MCF 10A (cell line): ENCODE measurements at regions not wholly inside any gene's neighbourhood (a gene's known extent, or its start where the extent isn't known, plus 50 kb on each side); places are given as distances from the start of the nearest gene placed in this dataset.

Source experiments
- BruUV-seq: library from RNA; stranded (reverse); fragments of 400-500 nt; replicated peaks from 2 replicates; lab custom pipeline; 2021; lab: Mats Ljungman, UMichigan
- CTCF ChIA-PET: fragments of 300-600 bp; sonication (Branson Sonifier 250); formaldehyde crosslinking; extraction: SDS; loops from one replicate; lab custom pipeline; 2021; ENCODE audit warnings: antibody characterized with exemption, inconsistent platforms; lab: Yijun Ruan, JAX
- POLR2A ChIA-PET: fragments of 300-600, 350-650 bp; sonication (Branson Sonifier 250); formaldehyde crosslinking; extraction: SDS; loops from one replicate; lab custom pipeline; 2020; ENCODE audit warnings: antibody characterized with exemption, inconsistent platforms; lab: Yijun Ruan, JAX
- DNase-seq: peaks from one replicate; pipeline ENCODE4 v3.0.0-alpha.2; 2018; ENCODE audit not compliant: unreplicated experiment
- H3K27ac Mint-ChIP-seq: one replicate; pipeline ENCODE4 v1.8.0; 2022; ENCODE audit warnings: mild to moderate bottlenecking, low read depth, mixed read lengths; ENCODE audit not compliant: unreplicated experiment
- H3K27me3 Mint-ChIP-seq: one replicate; pipeline ENCODE4 v1.8.0; 2022; ENCODE audit warnings: mixed read lengths; ENCODE audit not compliant: insufficient read depth, unreplicated experiment
- H3K36me3 Mint-ChIP-seq: one replicate; pipeline ENCODE4 v1.8.0; 2022; ENCODE audit warnings: mild to moderate bottlenecking, moderate library complexity, mixed read lengths; ENCODE audit not compliant: insufficient read depth, unreplicated experiment
- H3K4me1 Mint-ChIP-seq: one replicate; pipeline ENCODE4 v1.8.0; 2022; ENCODE audit warnings: mixed read lengths; ENCODE audit not compliant: insufficient read depth, unreplicated experiment
- H3K4me3 Mint-ChIP-seq: one replicate; pipeline ENCODE4 v1.8.0; 2022; ENCODE audit warnings: mild to moderate bottlenecking, moderate library complexity, mixed read lengths; ENCODE audit not compliant: unreplicated experiment
- H3K9me3 Mint-ChIP-seq: one replicate; pipeline ENCODE4 v1.8.0; 2022; ENCODE audit warnings: mixed read lengths; ENCODE audit not compliant: unreplicated experiment
- intact Hi-C: fragments of 100-400 bp; cut with micrococcal nuclease; formaldehyde crosslinking; loops from 2 replicates; pipeline ENCODE4 v1.14.1; 2022
- TF ChIP-seq, protein P1 (sequence below): fragments of 200-600 bp; IDR thresholded peaks from one replicate; pipeline ENCODE4 v1.8.0; 2022; ENCODE audit warnings: antibody characterized with exemption, mild to moderate bottlenecking; ENCODE audit not compliant: unreplicated experiment

DNA sequence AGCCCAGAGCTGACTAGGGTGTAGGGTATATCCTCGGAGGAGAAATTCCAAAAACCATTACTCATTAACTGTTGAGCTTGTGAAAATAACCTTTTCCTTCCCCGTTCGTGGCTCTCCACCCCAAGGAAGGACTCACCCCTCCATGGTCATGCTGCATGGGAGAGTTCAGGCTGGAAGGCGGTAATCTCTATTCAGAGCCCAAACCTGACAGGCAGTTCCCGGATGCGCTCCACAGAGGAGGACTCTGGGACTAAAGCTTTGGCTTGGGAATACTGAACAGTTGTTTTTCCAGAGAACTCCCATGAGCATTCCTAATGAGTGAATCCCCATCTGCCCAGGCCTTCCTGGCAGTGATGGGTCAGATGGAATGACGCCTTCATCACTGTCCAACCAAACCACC, 125.4 kb downstream of the BCOR start:
- POLR2A ChIA-PET: interaction anchor here (1.5 kb wide), 1 partner anchor 18 kb away, joined by 3 read pairs; no protein-coding TSS in a partner anchor
- no TSS peak for BruUV-seq
- H3K27me3 Mint-ChIP-seq: peaks cover 25% of the 10 kb centered on the region
- CTCF ChIA-PET: no interaction called here
- DNase-seq: peak; percentile 19
- no peak overlapping the region for H3K27ac Mint-ChIP-seq
- H3K9me3 Mint-ChIP-seq: peaks cover 12% of the 10 kb centered on the region
- peaks cover 3% of the 10 kb centered on the region for H3K4me1 Mint-ChIP-seq
- intact Hi-C loops: no loop called here
- TF ChIP-seq, protein P1, sequence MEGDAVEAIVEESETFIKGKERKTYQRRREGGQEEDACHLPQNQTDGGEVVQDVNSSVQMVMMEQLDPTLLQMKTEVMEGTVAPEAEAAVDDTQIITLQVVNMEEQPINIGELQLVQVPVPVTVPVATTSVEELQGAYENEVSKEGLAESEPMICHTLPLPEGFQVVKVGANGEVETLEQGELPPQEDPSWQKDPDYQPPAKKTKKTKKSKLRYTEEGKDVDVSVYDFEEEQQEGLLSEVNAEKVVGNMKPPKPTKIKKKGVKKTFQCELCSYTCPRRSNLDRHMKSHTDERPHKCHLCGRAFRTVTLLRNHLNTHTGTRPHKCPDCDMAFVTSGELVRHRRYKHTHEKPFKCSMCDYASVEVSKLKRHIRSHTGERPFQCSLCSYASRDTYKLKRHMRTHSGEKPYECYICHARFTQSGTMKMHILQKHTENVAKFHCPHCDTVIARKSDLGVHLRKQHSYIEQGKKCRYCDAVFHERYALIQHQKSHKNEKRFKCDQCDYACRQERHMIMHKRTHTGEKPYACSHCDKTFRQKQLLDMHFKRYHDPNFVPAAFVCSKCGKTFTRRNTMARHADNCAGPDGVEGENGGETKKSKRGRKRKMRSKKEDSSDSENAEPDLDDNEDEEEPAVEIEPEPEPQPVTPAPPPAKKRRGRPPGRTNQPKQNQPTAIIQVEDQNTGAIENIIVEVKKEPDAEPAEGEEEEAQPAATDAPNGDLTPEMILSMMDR: no peak
- no peak overlapping the region for H3K4me3 Mint-ChIP-seq
- H3K36me3 Mint-ChIP-seq: no peaks in the 10 kb centered on the region

DNA sequence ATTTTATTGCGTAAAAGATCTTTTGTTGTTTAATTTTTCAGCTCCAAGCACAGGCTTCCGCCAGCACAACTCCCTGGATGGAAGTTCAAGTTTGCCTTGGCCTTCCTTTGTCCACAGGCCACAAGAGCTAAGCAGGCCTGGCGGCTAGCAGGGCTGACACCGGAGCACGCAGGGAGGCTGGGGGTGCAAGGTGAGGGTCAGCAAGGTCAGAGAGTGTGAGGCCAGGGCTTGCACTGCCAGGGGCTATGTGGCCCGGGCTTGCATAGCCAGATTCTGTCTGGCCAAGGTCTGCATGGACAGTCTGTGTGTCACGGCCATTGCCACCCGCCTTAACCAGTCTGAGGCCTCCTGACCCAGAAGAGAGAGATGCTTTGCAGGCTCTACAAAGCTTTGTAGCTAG, 123.9 kb downstream of the BCOR start:
- H3K27me3 Mint-ChIP-seq: peaks cover 23% of the 10 kb centered on the region
- no peak overlapping the region for H3K27ac Mint-ChIP-seq
- H3K4me3 Mint-ChIP-seq: no peak overlapping the region
- no peaks in the 10 kb centered on the region for H3K36me3 Mint-ChIP-seq
- TF ChIP-seq, protein P1: no peak
- H3K4me1 Mint-ChIP-seq: no peaks in the 10 kb centered on the region
- BruUV-seq: no TSS peak
- no peak for DNase-seq
- POLR2A ChIA-PET: no interaction called here
- peaks cover 12% of the 10 kb centered on the region for H3K9me3 Mint-ChIP-seq
- intact Hi-C loops: no loop called here
- CTCF ChIA-PET: no interaction called here

DNA sequence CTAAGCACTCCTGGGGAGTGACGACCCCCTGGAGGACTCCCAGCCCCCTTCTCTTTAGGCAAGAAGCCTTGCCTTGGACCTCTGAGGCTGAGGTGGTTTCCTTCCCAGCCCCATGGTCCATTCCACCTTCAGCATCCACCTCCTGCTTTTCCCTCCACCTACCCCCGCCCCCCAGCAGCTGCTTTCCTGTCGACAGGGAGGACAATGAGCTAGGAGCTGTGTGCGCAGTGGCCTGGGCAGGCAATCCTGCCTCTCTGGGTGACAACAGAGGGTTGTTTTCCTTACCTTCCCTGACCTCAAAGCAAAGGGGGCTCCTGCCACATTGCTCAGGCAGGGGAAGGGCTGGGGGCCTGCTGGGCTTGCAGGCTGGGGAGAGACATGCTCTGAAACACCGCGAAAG, 123.5 kb downstream of the BCOR start:
- H3K27ac Mint-ChIP-seq: no peak overlapping the region
- H3K4me1 Mint-ChIP-seq: no peaks in the 10 kb centered on the region
- CTCF ChIA-PET: no interaction called here
- no peak overlapping the region for H3K4me3 Mint-ChIP-seq
- POLR2A ChIA-PET: no interaction called here
- BruUV-seq: no TSS peak
- H3K36me3 Mint-ChIP-seq: no peaks in the 10 kb centered on the region
- H3K27me3 Mint-ChIP-seq: peaks cover 22% of the 10 kb centered on the region
- H3K9me3 Mint-ChIP-seq: peaks cover 12% of the 10 kb centered on the region
- TF ChIP-seq, protein P1: no peak
- intact Hi-C loops: no loop called here
- DNase-seq: no peak

DNA sequence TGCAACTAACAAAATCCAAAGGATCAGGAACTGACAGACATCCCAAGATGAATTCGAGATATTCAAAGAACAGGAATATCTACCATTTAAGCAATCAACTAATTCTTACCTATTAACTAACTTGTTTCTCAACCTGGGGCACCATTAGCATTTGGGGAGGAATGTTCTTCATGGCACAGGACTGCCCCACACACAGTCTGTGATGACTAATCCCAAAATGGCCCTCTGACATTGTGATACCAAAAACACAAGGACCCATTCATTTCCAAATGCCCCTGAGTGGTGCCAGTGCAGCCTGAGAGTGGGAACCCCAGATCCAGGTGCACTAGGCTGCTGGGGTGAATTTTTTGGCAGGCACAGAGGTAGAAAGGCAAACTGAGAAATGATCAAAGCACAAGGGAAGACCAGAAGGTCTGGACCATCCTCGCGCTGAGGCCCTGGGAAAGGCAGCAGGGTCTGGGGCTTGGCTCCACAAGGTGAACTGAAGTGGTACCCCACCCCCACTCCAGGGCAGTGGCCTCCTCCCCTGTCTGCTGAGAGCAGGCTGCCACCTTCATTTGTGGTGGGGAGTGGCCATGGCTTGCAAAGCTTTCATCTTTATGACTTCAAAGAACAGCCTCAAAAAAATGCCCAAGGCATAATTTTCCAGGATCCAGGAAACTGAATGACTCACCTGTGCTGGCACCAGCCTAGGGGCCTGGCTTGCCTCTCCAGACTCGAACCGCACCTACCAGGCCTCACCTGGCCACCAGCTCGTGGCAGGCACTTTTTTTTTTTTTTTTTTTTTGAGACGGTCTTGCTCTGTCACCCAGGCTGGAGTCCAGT, 122.4 kb downstream of the BCOR start:
- POLR2A ChIA-PET: interaction anchor here (0.7 to 2.0 kb wide), 4 partner anchors 21 to 120 kb away, joined by 3 to 6 read pairs (median 3); no protein-coding TSS in a partner anchor
- Mint-ChIP-seq H3K4me3 (no peak overlapping the region), H3K36me3 (no peaks in the 10 kb centered on the region), H3K4me1 (no peaks in the 10 kb centered on the region), H3K27me3 (peaks cover 24% of the 10 kb centered on the region), H3K27ac (no peak overlapping the region), H3K9me3 (peaks cover 12% of the 10 kb centered on the region)
- CTCF ChIA-PET: no interaction called here
- intact Hi-C loops: no loop called here
- peak; percentile 88 for DNase-seq
- TF ChIP-seq, protein P1: no peak
- BruUV-seq: no TSS peak
